ENCODE measurements at regions not wholly inside any gene's neighbourhood (a gene's known extent, or its start where the extent isn't known, plus 50 kb on each side); places are given as distances from the start of the nearest gene placed in this dataset.

DNA sequence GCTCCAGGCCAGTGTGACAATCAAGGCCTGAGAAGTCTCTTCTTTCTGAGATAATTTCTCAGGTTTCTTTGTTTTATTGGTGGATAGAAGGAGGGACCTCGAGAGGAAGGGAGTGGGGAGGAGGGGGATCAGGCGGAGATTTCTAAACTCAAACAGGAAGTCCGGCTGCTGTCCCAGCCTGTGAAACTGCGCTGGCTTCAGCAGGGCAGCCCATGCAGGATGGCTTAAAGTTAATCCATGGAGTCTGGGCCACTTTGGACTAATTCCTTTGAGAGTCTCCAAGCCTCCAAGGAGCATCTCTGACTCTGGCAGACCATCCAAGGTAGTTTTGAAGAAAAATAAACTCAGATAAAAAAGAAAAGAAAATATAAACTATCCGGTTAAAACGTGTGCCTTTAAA is 378.5 kb downstream of the MLLT3 start:
- ChIA-PET CTCF (no interaction called here), POLR2A (no interaction called here)
- no peaks in the 10 kb centered on the region for H3K27me3 Mint-ChIP-seq (ENCODE audit: insufficient read depth, unreplicated experiment)
- no peaks in the 10 kb centered on the region for H3K4me1 Mint-ChIP-seq (ENCODE audit: insufficient read depth, unreplicated experiment)
- BruUV-seq (replicated peaks), result no TSS peak
- H3K4me3 Mint-ChIP-seq (ENCODE audit: unreplicated experiment), result no peak overlapping the region
- H3K9me3 Mint-ChIP-seq (ENCODE audit: unreplicated experiment), result no peaks in the 10 kb centered on the region
- TF ChIP-seq CTCF (IDR thresholded peaks at IDR 0.05; ENCODE audit: unreplicated experiment), result no peak
- intact Hi-C loops (cut with micrococcal nuclease), result no loop called here
- no peak overlapping the region for H3K27ac Mint-ChIP-seq (ENCODE audit: low read depth, unreplicated experiment)
- no peaks in the 10 kb centered on the region for H3K36me3 Mint-ChIP-seq (ENCODE audit: insufficient read depth, unreplicated experiment)
- DNase-seq (ENCODE audit: unreplicated experiment), result no peak

DNA sequence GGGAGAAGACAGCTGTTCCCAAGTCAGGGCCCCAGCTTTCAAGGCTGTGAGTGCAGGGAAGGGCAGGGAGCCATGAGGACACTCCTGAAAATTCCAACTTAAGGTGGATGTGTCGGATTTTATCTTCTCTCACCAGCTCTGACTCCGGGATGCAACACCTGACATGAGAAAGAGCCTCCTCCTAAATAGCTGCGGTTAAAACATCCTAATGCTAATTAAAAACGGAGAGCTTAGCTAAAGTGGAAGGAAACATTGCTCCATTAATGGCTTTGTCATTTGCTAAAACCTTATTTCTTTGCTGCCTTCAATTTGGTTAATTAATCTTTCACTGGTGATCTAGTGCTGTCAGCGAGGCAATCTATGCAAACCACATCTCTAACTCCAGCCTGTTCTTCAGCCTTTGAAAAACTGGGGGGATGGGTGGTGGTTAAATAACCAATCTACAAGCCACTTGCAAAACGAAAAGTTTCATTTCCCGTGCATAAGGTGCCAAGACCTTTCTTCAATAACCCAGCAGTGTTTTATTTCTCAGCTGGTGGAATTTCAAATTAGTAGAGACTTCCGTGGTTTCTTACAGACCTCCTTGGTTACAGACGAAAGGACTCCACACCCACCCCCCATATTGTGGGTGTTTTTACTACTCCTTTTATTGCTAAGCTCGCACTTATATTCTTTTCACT is 379.6 kb downstream of the MLLT3 start:
- Mint-ChIP-seq H3K27me3 (ENCODE audit: insufficient read depth, unreplicated experiment) (no peaks in the 10 kb centered on the region), H3K4me3 (ENCODE audit: unreplicated experiment) (no peak overlapping the region), H3K36me3 (ENCODE audit: insufficient read depth, unreplicated experiment) (no peaks in the 10 kb centered on the region), H3K9me3 (ENCODE audit: unreplicated experiment) (no peaks in the 10 kb centered on the region), H3K4me1 (ENCODE audit: insufficient read depth, unreplicated experiment) (peaks cover 3% of the 10 kb centered on the region), H3K27ac (ENCODE audit: low read depth, unreplicated experiment) (no peak overlapping the region)
- intact Hi-C loops (cut with micrococcal nuclease), result no loop called here
- POLR2A ChIA-PET, result no interaction called here
- no TSS peak for BruUV-seq (replicated peaks)
- TF ChIP-seq CTCF (IDR thresholded peaks at IDR 0.05; ENCODE audit: unreplicated experiment), result no peak
- DNase-seq (ENCODE audit: unreplicated experiment), result no peak
- CTCF ChIA-PET, result no interaction called here

DNA sequence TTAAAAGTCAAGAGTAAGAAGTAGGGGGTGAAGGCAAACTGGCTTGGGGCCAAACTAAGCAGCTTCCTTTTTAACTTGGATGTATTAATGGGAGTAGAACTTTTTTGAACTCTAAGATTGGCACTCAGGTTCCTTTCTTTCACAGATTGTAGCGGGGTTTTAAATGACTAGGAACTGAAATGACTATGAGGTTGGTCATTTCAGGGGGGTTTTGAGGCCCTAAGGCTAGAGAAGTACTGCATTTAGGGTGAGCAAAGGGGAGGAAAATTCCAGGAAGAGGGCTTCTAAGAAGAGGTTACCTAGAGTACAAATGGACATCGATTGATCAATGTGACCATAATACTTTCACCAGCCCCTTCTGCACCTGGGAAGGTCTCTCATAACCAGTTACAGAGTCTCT is 381.8 kb downstream of the MLLT3 start:
- H3K27me3 Mint-ChIP-seq (ENCODE audit: insufficient read depth, unreplicated experiment), result no peaks in the 10 kb centered on the region
- BruUV-seq (replicated peaks), result no TSS peak
- DNase-seq (ENCODE audit: unreplicated experiment), result no peak
- no peaks in the 10 kb centered on the region for H3K9me3 Mint-ChIP-seq (ENCODE audit: unreplicated experiment)
- ChIA-PET CTCF (no interaction called here), POLR2A (interaction anchor here (1.5 kb wide), 1 partner anchor 11 kb away, joined by 5 read pairs; no protein-coding TSS in a partner anchor)
- H3K27ac Mint-ChIP-seq (ENCODE audit: low read depth, unreplicated experiment), result no peak overlapping the region
- H3K4me3 Mint-ChIP-seq (ENCODE audit: unreplicated experiment), result no peak overlapping the region
- H3K4me1 Mint-ChIP-seq (ENCODE audit: insufficient read depth, unreplicated experiment), result peaks cover 15% of the 10 kb centered on the region
- no peak for TF ChIP-seq CTCF (IDR thresholded peaks at IDR 0.05; ENCODE audit: unreplicated experiment)
- no peaks in the 10 kb centered on the region for H3K36me3 Mint-ChIP-seq (ENCODE audit: insufficient read depth, unreplicated experiment)
- intact Hi-C loops (cut with micrococcal nuclease), result no loop called here

DNA sequence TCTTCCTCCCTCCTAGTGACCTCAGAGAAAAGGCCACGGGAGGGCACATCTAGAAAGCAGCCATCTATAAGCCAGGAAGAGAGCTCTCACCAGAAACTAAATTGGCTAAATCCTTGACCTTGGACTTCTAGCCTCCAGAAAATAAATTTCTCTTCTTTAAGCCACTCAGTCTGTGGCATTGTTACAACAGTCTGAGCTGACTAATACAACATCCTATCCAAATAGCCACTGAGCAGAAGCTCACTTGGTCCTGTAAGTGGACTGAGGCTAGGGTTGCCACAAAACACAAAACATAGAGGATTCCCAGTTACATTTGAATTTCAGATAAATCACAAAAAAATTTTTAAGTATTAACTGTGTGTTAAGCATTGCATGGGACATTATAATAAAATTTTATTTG is 383.4 kb downstream of the MLLT3 start:
- Mint-ChIP-seq H3K4me1 (ENCODE audit: insufficient read depth, unreplicated experiment) (peaks cover 15% of the 10 kb centered on the region), H3K27me3 (ENCODE audit: insufficient read depth, unreplicated experiment) (no peaks in the 10 kb centered on the region), H3K9me3 (ENCODE audit: unreplicated experiment) (no peaks in the 10 kb centered on the region), H3K4me3 (ENCODE audit: unreplicated experiment) (no peak overlapping the region), H3K36me3 (ENCODE audit: insufficient read depth, unreplicated experiment) (no peaks in the 10 kb centered on the region), H3K27ac (ENCODE audit: low read depth, unreplicated experiment) (no peak overlapping the region)
- no peak for TF ChIP-seq CTCF (IDR thresholded peaks at IDR 0.05; ENCODE audit: unreplicated experiment)
- CTCF ChIA-PET, result interaction anchor here (1.3 to 1.4 kb wide), 2 partner anchors 82 to 117 kb away, joined by 3 to 4 read pairs; no protein-coding TSS in a partner anchor
- BruUV-seq (replicated peaks), result no TSS peak
- intact Hi-C loops (cut with micrococcal nuclease), result no loop called here
- POLR2A ChIA-PET, result interaction anchor here (1.5 kb wide), 1 partner anchor 12 kb away, joined by 5 read pairs; no protein-coding TSS in a partner anchor
- DNase-seq (ENCODE audit: unreplicated experiment), result no peak

All from MCF 10A (cell line).